SK-N-SH (cell line): ENCODE measurements at regions not wholly inside any gene's neighbourhood (a gene's known extent, or its start where the extent isn't known, plus 50 kb on each side); places are given as distances from the start of the nearest gene placed in this dataset.

Experiments
- CTCF ChIP-seq: fragments of 200-600 bp; sonication (generic); IDR thresholded peaks from 2 replicates; pipeline ENCODE4 v1.6.1; 2017; ENCODE audit warnings: antibody characterized with exemption, mild to moderate bottlenecking, moderate library complexity
- POLR2AphosphoS5 ChIP-seq: IDR thresholded peaks from 2 replicates; pipeline ENCODE4 v1.6.1; 2012; ENCODE audit warnings: low read depth, low read length

- TF ChIP-seq CTCF = no peak
- TF ChIP-seq POLR2AphosphoS5 = no peak
Observed at GRCh38 chr6:134702279-134702678, 247.6 kb downstream of the ALDH8A1 start.
